Glutamatergic neuron (in vitro differentiated cells): ENCODE measurements at regions not wholly inside any gene's neighbourhood (a gene's known extent, or its start where the extent isn't known, plus 50 kb on each side); places are given as distances from the start of the nearest gene placed in this dataset.

Experiments used
- DNase-seq: peaks from one replicate; pipeline ENCODE4 v3.0.0; 2022
- H3K27ac Mint-ChIP-seq: one replicate; pipeline ENCODE4 v1.8.0; 2020; ENCODE audit warnings: mild to moderate bottlenecking, mixed read lengths, inconsistent platforms; ENCODE audit not compliant: unreplicated experiment
- H3K27me3 Mint-ChIP-seq: one replicate; pipeline ENCODE4 v1.8.0; 2020; ENCODE audit warnings: mild to moderate bottlenecking, moderate library complexity, mixed read lengths, inconsistent platforms; ENCODE audit not compliant: unreplicated experiment
- H3K36me3 Mint-ChIP-seq: one replicate; pipeline ENCODE4 v1.8.0; 2020; ENCODE audit warnings: mild to moderate bottlenecking, mixed read lengths, inconsistent platforms; ENCODE audit not compliant: unreplicated experiment
- H3K4me1 Mint-ChIP-seq: one replicate; pipeline ENCODE4 v1.8.0; 2020; ENCODE audit warnings: mild to moderate bottlenecking, low read depth, mixed read lengths, inconsistent platforms; ENCODE audit not compliant: unreplicated experiment
- H3K4me3 Mint-ChIP-seq: one replicate; pipeline ENCODE4 v1.8.0; 2020; ENCODE audit warnings: mild to moderate bottlenecking, mixed read lengths, inconsistent platforms; ENCODE audit not compliant: unreplicated experiment
- H3K9me3 Mint-ChIP-seq: one replicate; pipeline ENCODE4 v1.8.0; 2020; ENCODE audit warnings: mild to moderate bottlenecking, moderate library complexity, mixed read lengths, inconsistent platforms; ENCODE audit not compliant: unreplicated experiment
- CTCF ChIP-seq: fragments of 200-600 bp; sonication (generic); IDR thresholded peaks from one replicate; pipeline ENCODE4 v1.5.0; 2021; ENCODE audit not compliant: partially characterized antibody, unreplicated experiment

GRCh38 chr5:124285071-124285470 lies 461.4 kb downstream of the ZNF608 start:
- peaks cover 4% of the 10 kb centered on the region for H3K36me3 Mint-ChIP-seq
- DNase-seq = no peak

DNA sequence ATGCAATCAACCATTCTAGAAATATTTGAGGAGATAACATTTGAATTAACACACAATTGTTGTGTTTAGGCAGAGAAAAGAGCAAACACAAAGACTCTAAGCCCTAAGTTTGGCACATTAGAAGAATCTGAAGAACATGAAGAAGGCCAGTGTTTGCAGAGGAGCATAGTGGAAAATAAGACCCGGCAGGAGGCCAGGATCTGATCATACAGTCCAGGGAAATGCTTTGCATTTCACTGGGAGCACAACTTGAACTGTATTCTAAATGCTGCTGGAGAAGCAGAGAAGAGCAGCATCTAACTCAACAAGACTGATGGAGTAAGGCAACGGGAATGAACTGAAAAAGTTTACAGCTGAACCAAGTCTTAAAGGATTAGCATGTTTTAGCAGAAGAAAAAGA lies 463.4 kb downstream of the ZNF608 start:
- Mint-ChIP-seq H3K4me3 (no peak overlapping the region), H3K9me3 (peaks cover 1% of the 10 kb centered on the region), H3K4me1 (no peaks in the 10 kb centered on the region), H3K27ac (no peak overlapping the region), H3K27me3 (peaks cover 2% of the 10 kb centered on the region), H3K36me3 (peaks cover 4% of the 10 kb centered on the region)
- no peak for TF ChIP-seq CTCF
- no peak for DNase-seq

More at GRCh38 chr5:124285071-124285470, 461.4 kb downstream of the ZNF608 start:
- Mint-ChIP-seq H3K27ac (no peak overlapping the region), H3K4me1 (no peaks in the 10 kb centered on the region), H3K4me3 (no peak overlapping the region), H3K9me3 (peaks cover 1% of the 10 kb centered on the region), H3K27me3 (peaks cover 2% of the 10 kb centered on the region)
- no peak for TF ChIP-seq CTCF

GRCh38 chr5:124280079-124280478 lies 466.4 kb downstream of the ZNF608 start:
- Mint-ChIP-seq H3K4me3 (no peak overlapping the region), H3K27ac (no peak overlapping the region), H3K36me3 (peaks cover 4% of the 10 kb centered on the region), H3K27me3 (peaks cover 2% of the 10 kb centered on the region), H3K4me1 (no peaks in the 10 kb centered on the region), H3K9me3 (peaks cover 1% of the 10 kb centered on the region)
- no peak for DNase-seq
- no peak for TF ChIP-seq CTCF

DNA sequence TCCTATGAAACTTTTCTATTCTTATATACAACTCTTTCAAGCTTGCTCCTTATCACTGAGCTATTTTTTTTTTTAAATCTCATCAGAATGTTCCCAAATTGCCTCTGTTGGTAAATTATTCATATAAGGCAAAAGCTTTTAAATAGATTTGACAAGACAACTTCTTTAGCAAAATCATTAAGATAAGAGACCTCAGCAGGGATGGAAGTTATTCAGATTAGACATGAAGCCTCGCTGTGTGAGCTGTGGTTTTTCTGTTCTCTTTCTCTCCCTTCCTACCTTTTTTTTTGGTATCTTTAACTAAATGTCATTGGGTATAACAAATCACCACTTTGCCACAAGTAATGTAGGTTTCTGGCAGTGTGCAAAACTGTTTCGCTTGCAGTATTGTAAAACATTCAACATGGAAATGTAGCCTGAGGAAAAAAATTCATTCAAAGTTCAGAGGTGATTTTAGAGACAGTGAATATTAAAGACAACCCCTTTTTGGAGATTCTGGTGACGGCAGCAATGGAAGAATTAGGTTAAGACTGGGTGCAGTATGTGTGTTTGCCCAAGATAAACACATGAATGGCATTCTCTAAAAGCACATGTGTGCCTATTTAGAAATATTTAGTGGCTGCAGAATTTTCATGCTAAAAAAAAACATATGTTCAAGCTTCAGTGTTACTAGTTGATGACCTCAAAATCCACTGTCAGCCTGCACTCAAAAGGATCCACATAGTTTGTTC lies 467.1 kb downstream of the ZNF608 start:
- Mint-ChIP-seq H3K27me3 (peaks cover 2% of the 10 kb centered on the region), H3K36me3 (peaks cover 4% of the 10 kb centered on the region), H3K9me3 (peaks cover 1% of the 10 kb centered on the region), H3K4me1 (no peaks in the 10 kb centered on the region), H3K4me3 (no peak overlapping the region), H3K27ac (no peak overlapping the region)
- no peak for DNase-seq
- no peak for TF ChIP-seq CTCF

- Mint-ChIP-seq H3K36me3 (peaks cover 4% of the 10 kb centered on the region), H3K9me3 (peaks cover 1% of the 10 kb centered on the region), H3K4me3 (no peak overlapping the region), H3K4me1 (no peaks in the 10 kb centered on the region), H3K27me3 (peaks cover 2% of the 10 kb centered on the region), H3K27ac (no peak overlapping the region)
- DNase-seq = no peak
- TF ChIP-seq CTCF = no peak
Observed at GRCh38 chr5:124278636-124279035, 467.8 kb downstream of the ZNF608 start.
